DMS153 (cell line): ENCODE measurements at regions not wholly inside any gene's neighbourhood (a gene's known extent, or its start where the extent isn't known, plus 50 kb on each side); places are given as distances from the start of the nearest gene placed in this dataset.
A peak's percentile ranks its signal among the peaks of the same experiment; 100 is the strongest.

ENCODE experiments used
- DNase-seq: peaks from one replicate; lab custom pipeline; 2025; lab: John Stamatoyannopoulos, UW

DNA sequence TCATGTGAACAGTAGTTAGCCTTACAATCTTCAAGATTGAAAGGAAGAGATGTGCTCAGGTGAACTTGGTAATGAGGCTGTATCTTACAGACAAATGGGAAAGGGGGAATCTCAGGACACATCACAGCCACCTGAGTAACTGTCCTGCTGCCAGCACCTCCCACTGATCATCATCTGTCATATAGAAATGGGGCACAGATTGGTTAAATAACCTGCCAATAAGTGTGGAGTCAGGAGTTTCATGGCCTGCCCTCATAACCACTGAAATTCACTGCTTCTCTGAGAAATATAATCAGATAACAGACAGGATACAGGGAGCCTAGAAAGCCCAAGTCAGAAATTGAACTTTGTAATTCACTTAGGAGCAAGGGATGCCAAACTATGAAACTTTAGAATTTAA, 64.9 kb upstream of the TAS2R16 start:
- no peak for DNase-seq

GRCh38 chr7:123057911-123058310, 62.4 kb upstream of the TAS2R16 start:
- DNase-seq: no peak

DNA sequence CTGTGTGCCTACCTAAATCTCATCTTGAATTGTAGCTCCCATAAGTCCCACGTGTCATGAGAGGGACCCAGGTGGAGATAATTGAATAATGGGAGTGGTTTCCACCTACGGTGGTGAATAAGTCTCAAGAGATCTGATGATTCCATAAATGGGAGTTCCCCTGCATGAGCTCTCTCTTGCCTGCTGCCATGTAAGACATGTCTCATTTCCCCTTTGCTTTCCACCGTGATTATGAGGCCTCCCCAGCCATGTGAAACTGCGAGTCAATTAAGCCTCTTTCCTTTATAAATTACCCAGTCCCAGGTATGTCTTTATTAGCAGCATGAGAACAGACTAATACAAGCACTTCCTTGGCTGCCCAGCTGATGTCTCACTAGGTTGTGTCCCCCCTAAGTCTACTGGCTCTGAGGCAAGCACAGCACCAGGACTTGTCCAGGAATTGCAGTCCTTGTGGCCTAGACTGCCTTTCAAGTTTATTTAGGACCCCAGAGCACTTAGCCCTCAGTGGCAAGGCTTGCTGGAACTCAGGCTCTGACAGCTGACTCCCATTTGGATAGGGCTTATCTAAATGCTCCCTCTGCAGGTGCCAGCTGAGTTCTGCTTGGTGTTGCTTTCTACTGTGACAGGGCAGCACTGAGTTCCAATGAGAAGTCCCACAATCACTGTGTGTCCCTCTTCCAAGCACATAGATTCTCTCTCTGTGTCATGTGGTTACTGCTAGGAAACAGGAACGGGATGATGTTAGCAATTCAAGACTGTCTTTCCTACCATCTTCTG, 59.0 kb upstream of the TAS2R16 start:
- DNase-seq: peak; percentile 1

DNA sequence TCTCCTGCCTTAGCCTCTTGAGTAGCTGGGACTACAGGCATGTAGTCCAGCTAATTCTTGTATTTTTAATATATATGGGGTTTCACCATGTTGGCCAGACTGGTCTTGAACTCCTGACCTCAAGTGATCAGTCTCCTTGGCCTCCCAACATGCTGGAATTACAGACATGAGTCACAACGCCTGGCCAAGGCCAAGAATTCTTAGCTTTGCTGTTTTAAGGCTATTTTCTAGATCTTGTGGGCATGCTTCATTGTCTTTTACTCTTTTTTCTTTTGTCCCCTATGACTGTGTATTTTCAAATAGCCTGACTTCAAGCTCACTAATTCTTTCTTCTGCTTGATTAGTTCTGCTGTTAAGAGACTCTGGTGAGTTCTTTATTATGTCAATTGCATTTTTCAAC, 56.4 kb upstream of the TAS2R16 start:
- DNase-seq: no peak

- DNase-seq: no peak
Measured at GRCh38 chr7:123047955-123048354, 52.5 kb upstream of the TAS2R16 start.
